A673 (cell line): ENCODE measurements at regions not wholly inside any gene's neighbourhood (a gene's known extent, or its start where the extent isn't known, plus 50 kb on each side); places are given as distances from the start of the nearest gene placed in this dataset.

Source experiments
- CTCF ChIP-seq: fragments of 300-800, 200-600 bp; sonication (generic); conservative IDR thresholded peaks from 2 replicates; pipeline ENCODE4 v1.5.1; 2017; ENCODE audit warnings: low read depth, mild to moderate bottlenecking, antibody characterized with exemption, low read length, moderate library complexity, mixed read lengths
- EZH2 ChIP-seq: fragments of 200-600 bp; sonication (generic); IDR thresholded peaks from 2 replicates; pipeline ENCODE4 v1.6.1; 2017; ENCODE audit warnings: borderline replicate concordance, low read depth, mild to moderate bottlenecking, mixed read lengths, antibody characterized with exemption, low read length; ENCODE audit not compliant: poor library complexity, severe bottlenecking

GRCh38 chr5:92990771-92991170, 590.2 kb downstream of the NR2F1-AS1 start:
- no peak for TF ChIP-seq CTCF
- no peak for TF ChIP-seq EZH2
